ENCODE measurements at regions not wholly inside any gene's neighbourhood (a gene's known extent, or its start where the extent isn't known, plus 50 kb on each side); places are given as distances from the start of the nearest gene placed in this dataset.

DNA sequence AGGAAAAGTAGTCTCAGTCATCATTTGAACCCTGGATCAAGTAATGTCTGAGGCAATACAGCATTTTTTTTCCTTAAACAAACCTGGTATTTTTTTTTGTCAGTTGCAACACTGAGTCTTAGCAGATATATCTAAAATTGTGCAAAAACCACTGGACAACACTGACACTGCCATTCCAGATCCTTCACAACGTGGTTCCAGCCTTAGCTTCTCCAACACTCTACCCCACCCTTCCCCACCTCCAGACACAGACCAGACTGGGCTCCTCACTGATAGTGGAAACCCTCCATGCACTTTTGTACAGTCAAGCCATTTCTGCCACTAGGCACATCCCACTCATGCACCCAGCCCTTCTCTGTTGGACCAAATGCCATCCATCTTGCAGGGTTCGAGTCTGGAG is 199.6 kb upstream of the CTNNB1 start:
- Histone ChIP-seq H3K27me3 (ENCODE audit: insufficient read depth, poor library complexity, severe bottlenecking) (no peaks in the 10 kb centered on the region), H3K4me3 (replicated peaks; ENCODE audit: insufficient read depth, low read length) (no peak overlapping the region), H3K27ac (replicated peaks) (no peak overlapping the region)
- TF ChIP-seq GABPA (IDR thresholded peaks at IDR 0.05; ENCODE audit: low read depth) (no peak), SPI1 (IDR thresholded peaks at IDR 0.05; ENCODE audit: borderline replicate concordance, low read depth) (no peak)
- TF ChIP-seq, protein P1, sequence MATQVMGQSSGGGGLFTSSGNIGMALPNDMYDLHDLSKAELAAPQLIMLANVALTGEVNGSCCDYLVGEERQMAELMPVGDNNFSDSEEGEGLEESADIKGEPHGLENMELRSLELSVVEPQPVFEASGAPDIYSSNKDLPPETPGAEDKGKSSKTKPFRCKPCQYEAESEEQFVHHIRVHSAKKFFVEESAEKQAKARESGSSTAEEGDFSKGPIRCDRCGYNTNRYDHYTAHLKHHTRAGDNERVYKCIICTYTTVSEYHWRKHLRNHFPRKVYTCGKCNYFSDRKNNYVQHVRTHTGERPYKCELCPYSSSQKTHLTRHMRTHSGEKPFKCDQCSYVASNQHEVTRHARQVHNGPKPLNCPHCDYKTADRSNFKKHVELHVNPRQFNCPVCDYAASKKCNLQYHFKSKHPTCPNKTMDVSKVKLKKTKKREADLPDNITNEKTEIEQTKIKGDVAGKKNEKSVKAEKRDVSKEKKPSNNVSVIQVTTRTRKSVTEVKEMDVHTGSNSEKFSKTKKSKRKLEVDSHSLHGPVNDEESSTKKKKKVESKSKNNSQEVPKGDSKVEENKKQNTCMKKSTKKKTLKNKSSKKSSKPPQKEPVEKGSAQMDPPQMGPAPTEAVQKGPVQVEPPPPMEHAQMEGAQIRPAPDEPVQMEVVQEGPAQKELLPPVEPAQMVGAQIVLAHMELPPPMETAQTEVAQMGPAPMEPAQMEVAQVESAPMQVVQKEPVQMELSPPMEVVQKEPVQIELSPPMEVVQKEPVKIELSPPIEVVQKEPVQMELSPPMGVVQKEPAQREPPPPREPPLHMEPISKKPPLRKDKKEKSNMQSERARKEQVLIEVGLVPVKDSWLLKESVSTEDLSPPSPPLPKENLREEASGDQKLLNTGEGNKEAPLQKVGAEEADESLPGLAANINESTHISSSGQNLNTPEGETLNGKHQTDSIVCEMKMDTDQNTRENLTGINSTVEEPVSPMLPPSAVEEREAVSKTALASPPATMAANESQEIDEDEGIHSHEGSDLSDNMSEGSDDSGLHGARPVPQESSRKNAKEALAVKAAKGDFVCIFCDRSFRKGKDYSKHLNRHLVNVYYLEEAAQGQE (IDR thresholded peaks at IDR 0.05; ENCODE audit: insufficient replicate concordance, low read depth), result no peak
- no peak for DNase-seq (ENCODE audit: low read depth in 1 of 2, low spot score in 1 of 2)

DNA sequence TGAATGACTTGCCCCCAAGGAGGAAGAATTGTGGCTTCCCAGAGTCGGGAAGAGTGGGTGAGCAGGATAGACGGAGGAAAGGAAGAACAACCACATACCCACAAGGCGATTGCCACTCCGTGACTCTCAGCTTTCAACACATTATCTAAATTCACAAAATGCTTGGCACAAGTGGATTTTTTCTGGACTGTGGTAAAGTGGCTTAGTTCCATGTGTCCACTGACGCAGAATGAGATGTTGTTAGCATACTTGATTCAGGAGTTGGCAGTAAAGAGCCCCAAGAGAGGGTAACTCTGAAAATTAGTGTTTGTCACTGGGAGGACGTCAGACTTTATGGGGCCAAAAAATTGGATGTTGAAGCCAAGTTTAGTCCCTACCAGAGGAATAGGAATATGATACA is 198.8 kb upstream of the CTNNB1 start:
- no peak for DNase-seq (ENCODE audit: low read depth in 1 of 2, low spot score in 1 of 2)
- Histone ChIP-seq H3K4me3 (replicated peaks; ENCODE audit: insufficient read depth, low read length) (no peak overlapping the region), H3K27me3 (ENCODE audit: insufficient read depth, poor library complexity, severe bottlenecking) (no peaks in the 10 kb centered on the region), H3K27ac (replicated peaks) (no peak overlapping the region)
- TF ChIP-seq GABPA (IDR thresholded peaks at IDR 0.05; ENCODE audit: low read depth) (no peak), POLR2AphosphoS5 (IDR thresholded peaks at IDR 0.05; ENCODE audit: low read depth) (no peak), SPI1 (IDR thresholded peaks at IDR 0.05; ENCODE audit: borderline replicate concordance, low read depth) (no peak)
- TF ChIP-seq, protein P2, sequence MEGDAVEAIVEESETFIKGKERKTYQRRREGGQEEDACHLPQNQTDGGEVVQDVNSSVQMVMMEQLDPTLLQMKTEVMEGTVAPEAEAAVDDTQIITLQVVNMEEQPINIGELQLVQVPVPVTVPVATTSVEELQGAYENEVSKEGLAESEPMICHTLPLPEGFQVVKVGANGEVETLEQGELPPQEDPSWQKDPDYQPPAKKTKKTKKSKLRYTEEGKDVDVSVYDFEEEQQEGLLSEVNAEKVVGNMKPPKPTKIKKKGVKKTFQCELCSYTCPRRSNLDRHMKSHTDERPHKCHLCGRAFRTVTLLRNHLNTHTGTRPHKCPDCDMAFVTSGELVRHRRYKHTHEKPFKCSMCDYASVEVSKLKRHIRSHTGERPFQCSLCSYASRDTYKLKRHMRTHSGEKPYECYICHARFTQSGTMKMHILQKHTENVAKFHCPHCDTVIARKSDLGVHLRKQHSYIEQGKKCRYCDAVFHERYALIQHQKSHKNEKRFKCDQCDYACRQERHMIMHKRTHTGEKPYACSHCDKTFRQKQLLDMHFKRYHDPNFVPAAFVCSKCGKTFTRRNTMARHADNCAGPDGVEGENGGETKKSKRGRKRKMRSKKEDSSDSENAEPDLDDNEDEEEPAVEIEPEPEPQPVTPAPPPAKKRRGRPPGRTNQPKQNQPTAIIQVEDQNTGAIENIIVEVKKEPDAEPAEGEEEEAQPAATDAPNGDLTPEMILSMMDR (IDR thresholded peaks at IDR 0.05; ENCODE audit: insufficient read depth, low read length), result no peak
- TF ChIP-seq, protein P1 (IDR thresholded peaks at IDR 0.05; ENCODE audit: insufficient replicate concordance, low read depth), result no peak

DNA sequence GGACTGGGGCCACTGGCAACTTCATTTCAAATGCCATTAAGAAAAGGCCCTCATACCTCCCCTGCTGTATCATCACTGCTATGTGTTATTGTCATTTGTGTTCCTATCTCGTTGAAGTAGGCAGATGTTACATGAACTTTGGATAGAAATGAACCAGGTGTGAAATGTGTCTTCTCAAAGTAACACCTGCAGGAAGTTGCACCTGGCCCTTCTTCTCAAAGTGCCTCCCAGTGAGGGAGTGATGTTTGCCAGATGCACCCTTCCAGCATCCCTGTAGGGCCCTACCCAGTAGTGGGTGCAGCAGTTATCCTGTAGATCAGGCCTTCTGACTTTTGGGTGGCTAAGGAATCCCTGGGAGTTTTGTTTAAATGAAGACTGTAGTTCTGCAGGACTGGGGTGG is 197.7 kb upstream of the CTNNB1 start:
- H3K4me3 ChIP-seq (replicated peaks; ENCODE audit: insufficient read depth, low read length), result no peak overlapping the region
- H3K27me3 ChIP-seq (ENCODE audit: insufficient read depth, poor library complexity, severe bottlenecking), result no peaks in the 10 kb centered on the region
- no peak overlapping the region for H3K27ac ChIP-seq (replicated peaks)
- DNase-seq (ENCODE audit: low read depth in 1 of 2, low spot score in 1 of 2), result no peak
- TF ChIP-seq POLR2AphosphoS5 (IDR thresholded peaks at IDR 0.05; ENCODE audit: low read depth), result no peak

DNA sequence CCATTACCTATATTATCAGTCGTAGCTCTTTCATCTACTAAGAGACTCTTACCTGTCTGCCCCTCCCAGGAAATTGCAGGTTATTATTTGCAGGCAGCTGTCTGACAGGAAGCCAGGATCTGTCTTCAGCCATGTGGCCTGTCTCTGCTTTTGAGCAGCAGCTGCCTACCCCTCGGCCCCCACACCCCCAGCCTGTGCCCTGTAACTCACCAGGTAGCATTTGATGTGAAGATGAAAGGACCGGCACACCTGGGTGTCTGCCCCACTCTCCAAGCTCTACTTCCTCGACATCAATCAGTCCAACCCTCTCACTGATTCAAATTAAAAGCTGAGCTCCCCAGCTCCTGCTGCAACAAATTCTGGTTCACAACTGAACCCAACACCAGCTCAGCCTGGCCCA is 197.2 kb upstream of the CTNNB1 start:
- DNase-seq (ENCODE audit: low read depth in 1 of 2, low spot score in 1 of 2), result no peak
- no peak overlapping the region for H3K4me3 ChIP-seq (replicated peaks; ENCODE audit: insufficient read depth, low read length)
- H3K27me3 ChIP-seq (ENCODE audit: insufficient read depth, poor library complexity, severe bottlenecking), result no peaks in the 10 kb centered on the region
- TF ChIP-seq, protein P2 (IDR thresholded peaks at IDR 0.05; ENCODE audit: insufficient read depth, low read length), result no peak
- TF ChIP-seq SPI1 (IDR thresholded peaks at IDR 0.05; ENCODE audit: borderline replicate concordance, low read depth), result no peak
- no peak for TF ChIP-seq POLR2AphosphoS5 (IDR thresholded peaks at IDR 0.05; ENCODE audit: low read depth)
- no peak for TF ChIP-seq GABPA (IDR thresholded peaks at IDR 0.05; ENCODE audit: low read depth)
- TF ChIP-seq, protein P1 (IDR thresholded peaks at IDR 0.05; ENCODE audit: insufficient replicate concordance, low read depth), result no peak
- no peak overlapping the region for H3K27ac ChIP-seq (replicated peaks)
